OCI-LY1 (cell line): ENCODE measurements at regions not wholly inside any gene's neighbourhood (a gene's known extent, or its start where the extent isn't known, plus 50 kb on each side); places are given as distances from the start of the nearest gene placed in this dataset.

Experiments used
- H2AFZ ChIP-seq: fragments of 200-600 bp; sonication (generic), shearing (Covaris generic); 2 replicates; pipeline ENCODE4 v1.6.0; 2014; ENCODE audit warnings: antibody characterized with exemption, mild to moderate bottlenecking, low read length
- H3F3A ChIP-seq: fragments of 200-600 bp; sonication (generic), shearing (Covaris generic); 2 replicates; pipeline ENCODE4 v1.6.0; 2014; ENCODE audit warnings: mild to moderate bottlenecking, antibody characterized with exemption, low read length, moderate library complexity; ENCODE audit not compliant: insufficient read depth
- H3K27ac ChIP-seq: fragments of 200-600 bp; sonication (generic); 2 replicates; pipeline ENCODE4 v1.5.1; 2014; ENCODE audit warnings: low read length, mixed run types, mild to moderate bottlenecking, low read depth; ENCODE audit not compliant: poor library complexity, severe bottlenecking
- H3K27me3 ChIP-seq: fragments of 200-600 bp; sonication (generic); 2 replicates; pipeline ENCODE4 v1.6.0; 2014; ENCODE audit warnings: antibody characterized with exemption, mild to moderate bottlenecking, low read length, moderate library complexity; ENCODE audit not compliant: insufficient read depth
- H3K36me3 ChIP-seq: fragments of 200-600 bp; sonication (generic); 2 replicates; pipeline ENCODE4 v1.6.1; 2014; ENCODE audit warnings: mild to moderate bottlenecking, antibody characterized with exemption, low read length, moderate library complexity, mixed read lengths; ENCODE audit not compliant: insufficient read depth
- H3K4me1 ChIP-seq: fragments of 200-600 bp; sonication (generic); 2 replicates; pipeline ENCODE4 v1.5.1; 2014; ENCODE audit warnings: mild to moderate bottlenecking, low read length, moderate library complexity; ENCODE audit not compliant: insufficient read depth, severe bottlenecking
- H3K4me2 ChIP-seq: fragments of 200-600 bp; sonication (generic), shearing (Covaris generic); 2 replicates; pipeline ENCODE4 v1.6.1; 2014; ENCODE audit warnings: low read length
- H3K4me3 ChIP-seq: fragments of 200-600 bp; sonication (generic); 2 replicates; pipeline ENCODE4 v1.5.1; 2014; ENCODE audit warnings: low read length, low read depth, mild to moderate bottlenecking, mixed read lengths; ENCODE audit not compliant: poor library complexity, severe bottlenecking
- H3K79me2 ChIP-seq: fragments of 200-600 bp; shearing (Covaris generic); 2 replicates; pipeline ENCODE4 v1.6.1; 2016; ENCODE audit warnings: mixed run types, low read length, mixed read lengths; ENCODE audit not compliant: insufficient read depth
- H3K9ac ChIP-seq: fragments of 200-600 bp; sonication (generic), shearing (Covaris generic); 2 replicates; pipeline ENCODE4 v1.6.1; 2014; ENCODE audit warnings: mild to moderate bottlenecking, low read length, mixed read lengths
- H3K9me2 ChIP-seq: fragments of 200-600 bp; sonication (generic), shearing (Covaris generic); 2 replicates; pipeline ENCODE4 v1.6.1; 2014; ENCODE audit warnings: low read depth, mild to moderate bottlenecking, low read length, mixed read lengths
- H3K9me3 ChIP-seq: fragments of 200-600 bp; shearing (Covaris generic); 2 replicates; pipeline ENCODE4 v1.6.1; 2014; ENCODE audit warnings: low read length, mixed read lengths
- H4K20me1 ChIP-seq: fragments of 200-600 bp; sonication (generic), shearing (Covaris generic); 2 replicates; pipeline ENCODE4 v1.6.0; 2016; ENCODE audit warnings: mild to moderate bottlenecking, low read length; ENCODE audit not compliant: insufficient read depth
- EZH2 ChIP-seq: fragments of 200-600 bp; sonication (generic), shearing (Covaris generic); IDR thresholded peaks from 2 replicates; pipeline ENCODE4 v1.8.0; 2017; ENCODE audit warnings: borderline replicate concordance, mixed run types, mild to moderate bottlenecking, antibody characterized with exemption, low read length, moderate library complexity, mixed read lengths
- TF ChIP-seq, protein P1 (sequence below): fragments of 200-600 bp; sonication (generic), shearing (Covaris generic); IDR thresholded peaks from 2 replicates; pipeline ENCODE4 v1.5.1; 2017; ENCODE audit warnings: mild to moderate bottlenecking, antibody characterized with exemption, low read length, moderate library complexity, mixed read lengths

DNA sequence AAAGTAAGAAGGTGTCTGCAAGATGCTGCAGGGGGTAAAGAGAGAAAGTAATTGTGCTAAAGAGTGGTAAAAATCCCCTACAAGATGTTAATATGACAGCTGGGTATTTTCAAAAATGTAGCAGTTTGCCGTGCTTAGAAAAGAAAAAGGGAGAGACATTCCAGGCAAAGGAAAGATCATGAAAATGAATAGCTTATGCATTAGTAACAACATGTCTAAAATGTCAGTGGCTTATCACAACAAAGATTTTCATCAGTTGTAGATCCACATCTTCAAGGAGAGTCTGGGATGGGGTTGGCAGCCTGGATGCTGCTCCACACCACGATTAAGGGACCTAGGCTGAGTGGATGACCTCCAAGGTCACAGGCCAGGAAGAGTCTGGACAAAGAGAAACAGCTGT is 920.9 kb downstream of the GRID1 start:
- Histone ChIP-seq H3K79me2 (no peaks in the 10 kb centered on the region), H3K9me2 (no peaks in the 10 kb centered on the region), H3K9ac (no peak overlapping the region), H3K4me1 (no peaks in the 10 kb centered on the region), H3K27ac (no peak overlapping the region), H3K36me3 (no peaks in the 10 kb centered on the region), H2AFZ (no peak overlapping the region), H3K4me2 (no peak overlapping the region), H3K4me3 (no peak overlapping the region), H3K9me3 (no peaks in the 10 kb centered on the region), H3F3A (no peaks in the 10 kb centered on the region), H4K20me1 (no peaks in the 10 kb centered on the region), H3K27me3 (no peaks in the 10 kb centered on the region)
- TF ChIP-seq, protein P1, sequence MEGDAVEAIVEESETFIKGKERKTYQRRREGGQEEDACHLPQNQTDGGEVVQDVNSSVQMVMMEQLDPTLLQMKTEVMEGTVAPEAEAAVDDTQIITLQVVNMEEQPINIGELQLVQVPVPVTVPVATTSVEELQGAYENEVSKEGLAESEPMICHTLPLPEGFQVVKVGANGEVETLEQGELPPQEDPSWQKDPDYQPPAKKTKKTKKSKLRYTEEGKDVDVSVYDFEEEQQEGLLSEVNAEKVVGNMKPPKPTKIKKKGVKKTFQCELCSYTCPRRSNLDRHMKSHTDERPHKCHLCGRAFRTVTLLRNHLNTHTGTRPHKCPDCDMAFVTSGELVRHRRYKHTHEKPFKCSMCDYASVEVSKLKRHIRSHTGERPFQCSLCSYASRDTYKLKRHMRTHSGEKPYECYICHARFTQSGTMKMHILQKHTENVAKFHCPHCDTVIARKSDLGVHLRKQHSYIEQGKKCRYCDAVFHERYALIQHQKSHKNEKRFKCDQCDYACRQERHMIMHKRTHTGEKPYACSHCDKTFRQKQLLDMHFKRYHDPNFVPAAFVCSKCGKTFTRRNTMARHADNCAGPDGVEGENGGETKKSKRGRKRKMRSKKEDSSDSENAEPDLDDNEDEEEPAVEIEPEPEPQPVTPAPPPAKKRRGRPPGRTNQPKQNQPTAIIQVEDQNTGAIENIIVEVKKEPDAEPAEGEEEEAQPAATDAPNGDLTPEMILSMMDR = no peak
- TF ChIP-seq EZH2 = no peak

DNA sequence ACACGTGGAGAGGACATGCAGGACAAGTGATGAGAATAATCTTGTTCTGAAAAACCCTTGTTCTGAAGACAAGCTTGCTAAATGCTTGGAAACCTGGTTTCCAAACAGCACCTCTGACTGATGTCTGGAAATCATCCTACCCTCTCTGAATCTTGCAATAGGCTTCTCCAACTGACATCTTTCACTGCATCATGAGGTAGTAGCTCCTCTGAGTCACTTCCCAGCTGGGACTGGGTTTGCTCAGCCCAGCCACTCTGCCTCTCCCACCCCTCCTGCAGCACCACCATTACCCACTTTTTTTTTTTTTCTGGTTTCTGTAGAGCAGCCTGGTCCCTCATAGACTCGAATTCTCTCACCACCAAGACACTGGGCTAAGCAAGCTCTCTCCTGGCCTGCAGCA is 919.8 kb downstream of the GRID1 start:
- Histone ChIP-seq H2AFZ (no peak overlapping the region), H3K79me2 (no peaks in the 10 kb centered on the region), H3K9me2 (no peaks in the 10 kb centered on the region), H3K27ac (no peak overlapping the region), H3K4me2 (no peak overlapping the region), H3K4me3 (no peak overlapping the region), H3K36me3 (no peaks in the 10 kb centered on the region), H3F3A (no peaks in the 10 kb centered on the region), H4K20me1 (no peaks in the 10 kb centered on the region), H3K9me3 (no peaks in the 10 kb centered on the region), H3K4me1 (no peaks in the 10 kb centered on the region), H3K9ac (no peak overlapping the region), H3K27me3 (no peaks in the 10 kb centered on the region)
- TF ChIP-seq, protein P1 = no peak
- TF ChIP-seq EZH2 = no peak

DNA sequence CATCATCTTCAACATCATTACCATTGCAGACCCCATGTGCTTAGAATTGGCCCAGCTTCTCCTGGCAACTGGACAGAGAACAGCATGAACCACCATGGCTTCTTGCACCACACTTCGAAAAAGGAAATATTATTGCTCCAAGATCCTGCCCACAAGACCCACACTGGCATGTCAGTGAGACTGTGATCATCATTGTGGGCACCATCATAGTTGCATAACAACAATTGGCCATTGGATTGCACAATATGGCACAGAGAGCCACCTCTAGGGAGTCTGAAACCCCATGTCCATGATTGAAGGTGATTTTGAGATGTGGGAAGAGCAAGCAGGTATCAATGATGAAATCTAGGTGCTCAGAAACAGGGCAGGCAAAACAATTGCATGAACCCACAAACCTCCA is 918.9 kb downstream of the GRID1 start:
- Histone ChIP-seq H3K36me3 (no peaks in the 10 kb centered on the region), H3K27me3 (no peaks in the 10 kb centered on the region), H2AFZ (no peak overlapping the region), H4K20me1 (no peaks in the 10 kb centered on the region), H3F3A (no peaks in the 10 kb centered on the region), H3K9me2 (no peaks in the 10 kb centered on the region), H3K79me2 (no peaks in the 10 kb centered on the region), H3K4me1 (no peaks in the 10 kb centered on the region), H3K27ac (no peak overlapping the region), H3K9ac (no peak overlapping the region), H3K4me3 (no peak overlapping the region), H3K4me2 (no peak overlapping the region), H3K9me3 (no peaks in the 10 kb centered on the region)
- no peak for TF ChIP-seq EZH2
- TF ChIP-seq, protein P1 = no peak
